Left ventricle myocardium superior (tissue), 1 donor: ENCODE measurements at regions not wholly inside any gene's neighbourhood (a gene's known extent, or its start where the extent isn't known, plus 50 kb on each side); places are given as distances from the start of the nearest gene placed in this dataset.
"Not testable (repeated sequence)": the region's sequence is repeated elsewhere in the genome, so short reads cannot be mapped to it uniquely, and the experiment has no call there.

Experiments used
- ATAC-seq: fragments of 200-7000 bp; cut with Tn5 transposase; one replicate; pipeline ENCODE4 v1.9.1; 2020; ENCODE audit warnings: mild to moderate bottlenecking, moderate library complexity
- DNase-seq: peaks from one replicate; pipeline ENCODE4 v3.0.0-alpha.2; 2020
- intact Hi-C: fragments of 100-400 bp; cut with micrococcal nuclease; formaldehyde crosslinking; loops from one replicate; pipeline ENCODE4 v1.11.0; 2022
- donor health status: DM: no; HTN: yes; CAD: no; lungs with severe emphysema.

DNA sequence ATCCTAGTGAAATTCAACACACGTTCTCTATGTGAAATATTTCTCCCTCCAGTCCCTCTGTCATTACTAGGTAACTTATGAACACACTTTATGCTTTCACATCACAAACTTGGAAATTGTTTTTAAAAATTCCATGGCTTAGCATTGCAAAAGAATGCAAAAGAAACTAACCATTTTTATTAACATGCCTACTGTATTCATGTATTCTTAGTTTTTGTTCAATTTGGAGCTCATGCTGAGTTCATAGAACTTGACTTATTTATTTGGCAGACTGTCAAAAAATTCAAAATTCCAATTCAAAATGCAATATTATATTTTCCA, 155.0 kb upstream of the SEMA3C start:
- no peak for ATAC-seq
- intact Hi-C loops: no loop called here
- DNase-seq: no peak

DNA sequence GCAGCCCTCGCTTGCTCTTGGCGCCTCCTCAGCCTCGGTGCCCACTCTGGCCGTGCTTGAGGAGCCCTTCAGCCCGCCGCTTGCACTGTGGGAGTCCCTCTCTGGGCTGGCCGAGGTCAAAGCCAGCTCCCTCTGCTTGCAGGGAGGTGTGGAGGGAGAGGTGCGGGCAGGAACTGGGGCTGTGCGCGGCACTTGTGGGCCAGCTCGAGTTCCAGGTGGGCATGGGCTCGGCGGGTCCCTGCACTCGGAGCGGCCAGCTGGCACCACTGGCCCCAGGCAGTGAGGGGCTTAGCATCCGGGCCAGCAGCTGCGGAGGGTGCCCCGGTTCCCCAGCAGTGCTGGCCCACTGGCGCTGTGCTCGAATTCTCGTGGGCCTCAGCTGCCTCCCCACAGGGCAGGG, 152.1 kb upstream of the SEMA3C start:
- DNase-seq (no peak), ATAC-seq (no peak)
- intact Hi-C loops: no loop called here

DNA sequence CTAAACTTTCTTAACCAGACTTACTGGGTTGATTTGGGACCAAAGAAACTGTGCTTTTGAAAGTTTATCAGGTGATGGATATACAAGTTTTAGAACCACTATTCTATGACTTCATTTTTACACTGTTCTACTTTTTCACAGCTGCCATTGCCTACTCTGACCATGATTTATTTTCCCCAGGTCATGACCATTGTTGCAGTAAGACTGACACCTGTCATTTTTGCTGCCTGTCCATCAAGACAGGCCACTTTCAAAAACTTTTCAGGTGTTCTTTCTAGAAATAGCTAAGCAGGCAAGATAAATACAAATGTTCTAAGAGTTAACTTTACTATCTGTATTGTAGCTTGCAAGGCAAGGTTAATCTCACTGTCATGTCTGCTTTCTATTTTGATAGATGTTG, 147.9 kb upstream of the SEMA3C start:
- no peak for DNase-seq
- intact Hi-C loops: no loop called here
- no peak for ATAC-seq

DNA sequence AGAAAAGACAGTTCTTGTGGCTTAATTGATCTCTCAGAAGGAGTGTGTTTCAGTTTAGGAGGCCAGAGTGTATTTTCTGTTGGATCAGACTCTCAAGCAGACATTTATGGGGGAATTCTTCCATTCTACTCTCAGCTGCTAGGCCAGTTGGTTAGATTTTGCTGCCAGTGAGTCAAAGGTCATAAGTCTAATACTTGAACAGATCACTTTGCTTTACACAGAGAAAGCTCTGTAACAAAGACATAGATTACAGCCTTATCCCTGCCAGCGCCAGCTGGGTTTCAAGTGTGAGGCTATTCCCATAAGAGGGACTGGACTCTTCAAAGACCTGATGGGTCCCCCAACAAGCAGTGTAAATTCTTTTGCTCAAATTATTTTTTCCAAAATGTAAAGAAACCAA, 145.6 kb upstream of the SEMA3C start:
- intact Hi-C loops: no loop called here
- DNase-seq (no peak), ATAC-seq (peak; percentile 51)

DNA sequence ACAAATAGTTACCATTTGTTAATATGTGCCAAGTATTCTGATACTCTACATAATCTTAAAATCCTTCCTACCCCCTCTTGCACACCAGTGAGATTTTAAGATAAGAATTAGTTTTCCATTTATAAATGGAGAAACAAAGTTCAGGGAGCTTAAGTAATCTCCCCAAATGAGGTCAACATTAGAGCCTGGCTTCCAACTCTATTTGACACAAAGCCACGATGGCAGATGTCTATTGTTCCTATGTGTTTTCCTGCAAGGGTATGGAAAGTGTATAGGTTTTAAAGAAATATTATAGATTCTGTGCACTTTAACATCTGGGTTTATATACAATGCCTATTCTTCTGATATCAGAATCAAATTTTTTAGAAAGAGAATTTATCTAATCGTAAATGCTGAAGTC, 143.9 kb upstream of the SEMA3C start:
- DNase-seq (no peak), ATAC-seq (no peak)
- intact Hi-C loops: no loop called here

DNA sequence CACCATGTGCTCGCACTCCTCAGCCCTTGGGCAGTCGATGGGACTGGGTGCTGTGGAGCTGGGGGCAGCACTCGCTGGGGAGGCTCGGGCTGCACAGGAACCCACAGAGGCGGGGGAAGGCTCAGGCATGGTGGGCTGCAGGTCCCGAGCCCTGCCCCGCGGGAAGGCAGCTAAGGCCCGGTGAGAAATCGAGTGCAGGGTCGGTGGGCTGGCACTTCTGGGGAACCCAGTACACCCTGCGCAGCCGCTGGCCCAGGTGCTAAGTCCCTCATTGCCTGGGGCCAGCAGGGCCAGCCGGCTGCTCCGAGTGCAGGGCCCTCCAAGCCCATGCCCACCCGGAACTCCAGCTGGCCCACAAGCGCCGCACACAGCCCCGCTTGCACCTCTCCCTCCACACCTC, 138.6 kb upstream of the SEMA3C start:
- intact Hi-C loops, DNase-seq, ATAC-seq: not testable (repeated sequence)

DNA sequence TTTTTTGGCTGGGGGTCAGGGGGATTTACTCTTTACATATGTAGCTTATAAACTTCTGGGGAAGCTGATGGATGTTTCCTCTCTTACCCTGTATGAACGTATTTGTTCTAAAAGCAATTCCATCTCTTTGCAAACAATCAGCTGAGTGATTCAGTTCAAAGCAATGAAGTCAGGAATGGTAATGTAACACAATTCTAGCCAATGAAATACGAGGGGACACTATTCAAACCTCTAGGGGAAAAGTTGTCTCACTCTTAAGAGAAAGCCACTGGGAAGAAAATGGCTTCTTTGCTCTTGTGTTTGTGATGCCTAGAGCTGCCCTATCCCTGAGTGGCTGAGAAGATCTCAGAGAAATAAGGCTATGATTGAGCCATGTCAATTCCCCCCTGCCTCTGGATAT, 134.8 kb upstream of the SEMA3C start:
- intact Hi-C loops: no loop called here
- ATAC-seq (no peak), DNase-seq (no peak)

DNA sequence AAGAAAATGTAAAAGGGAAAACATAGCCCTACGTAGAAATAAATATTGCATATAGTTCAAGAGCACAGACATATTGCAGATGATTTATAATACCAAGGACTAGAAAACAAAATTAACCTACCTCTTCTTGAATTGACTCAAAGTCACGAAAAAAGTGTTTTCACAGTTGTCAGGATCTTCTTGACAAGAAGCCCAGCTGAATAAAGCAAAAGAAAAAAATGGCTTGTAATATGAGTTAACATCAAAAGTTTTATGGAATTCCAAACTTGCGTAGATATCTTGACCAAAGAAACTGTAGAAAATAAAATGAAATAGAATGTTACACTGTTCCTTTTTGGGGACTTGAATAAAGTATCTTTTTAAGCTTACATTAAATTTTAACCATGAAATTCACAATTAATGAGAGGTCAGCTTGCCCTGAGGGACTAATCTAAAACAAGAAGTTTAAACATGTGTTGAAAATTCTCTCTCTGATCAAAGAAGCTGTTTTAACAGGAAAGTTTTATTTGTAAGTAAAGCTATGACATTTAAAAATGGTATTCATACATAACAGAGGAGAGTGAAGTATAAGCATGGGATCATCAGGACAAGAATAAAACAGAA, 133.1 kb upstream of the SEMA3C start:
- DNase-seq (no peak), ATAC-seq (no peak)

DNA sequence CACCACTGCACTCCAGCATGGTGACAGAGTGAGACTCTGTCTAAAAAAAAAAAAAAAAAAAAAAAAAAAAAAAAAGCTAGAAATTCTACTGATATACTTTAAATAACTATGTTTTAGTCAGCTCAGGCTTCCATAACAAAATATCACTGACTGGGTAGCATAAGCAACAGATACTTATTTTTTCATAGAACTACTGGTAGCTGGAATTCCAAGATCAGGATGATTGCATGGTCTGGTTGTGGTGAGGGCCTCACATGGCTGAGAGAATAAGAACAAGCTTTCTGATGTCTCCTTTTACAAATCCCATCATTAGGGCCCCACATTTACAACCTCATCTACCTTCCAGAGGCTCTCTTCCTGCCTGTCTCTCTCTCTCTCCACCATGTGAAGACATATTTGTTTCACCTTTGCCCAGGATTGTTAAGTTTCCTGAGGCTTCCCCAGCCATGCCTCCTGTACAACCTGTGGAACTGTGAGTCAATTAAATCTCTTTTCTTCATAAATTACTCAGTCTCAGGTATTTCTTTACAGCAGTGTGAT, 126.7 kb upstream of the SEMA3C start:
- DNase-seq (no peak), ATAC-seq (no peak)
- intact Hi-C loops: no loop called here

More for the DNA sequence above, 133.1 kb upstream of the SEMA3C start:
- intact Hi-C loops: no loop called here

DNA sequence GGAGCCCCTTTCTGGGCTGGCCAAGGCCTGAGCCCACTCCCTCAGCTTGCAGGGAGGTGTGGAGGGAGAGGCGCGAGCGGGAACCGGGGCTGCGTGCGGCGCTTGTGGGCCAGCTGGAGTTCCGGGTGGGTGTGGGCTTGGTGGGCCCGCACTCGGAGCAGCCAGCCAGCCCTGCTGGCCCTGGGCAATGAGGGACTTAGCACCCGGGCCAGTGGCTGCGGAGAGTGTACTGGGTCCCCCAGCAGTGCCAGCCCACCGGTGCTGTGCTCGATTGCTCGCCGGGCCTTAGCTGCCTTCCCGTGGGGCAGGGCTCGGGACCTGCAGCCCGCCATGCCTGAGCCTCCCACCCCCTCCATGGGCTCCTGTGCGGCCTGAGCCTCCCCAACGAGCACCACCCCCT, 123.8 kb upstream of the SEMA3C start:
- DNase-seq, intact Hi-C loops, ATAC-seq: not testable (repeated sequence)

DNA sequence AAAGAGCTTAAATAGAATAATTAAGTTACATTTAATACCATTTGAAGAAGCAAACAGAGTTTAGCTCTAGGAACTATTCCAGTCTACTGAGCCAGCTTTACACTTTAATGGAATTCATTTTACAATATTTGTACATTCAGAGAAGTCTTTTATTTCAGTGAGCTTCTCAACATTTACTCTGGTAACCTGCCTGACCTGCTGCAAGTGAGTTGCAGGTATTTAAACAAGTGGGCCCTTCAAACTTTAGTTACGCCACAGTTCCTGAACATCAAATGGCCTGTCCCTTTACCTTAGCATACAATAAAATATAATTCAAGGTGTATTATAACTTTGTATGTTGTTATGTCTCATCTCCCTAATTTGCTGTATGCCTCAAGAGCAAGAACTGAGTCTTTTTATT, 121.6 kb upstream of the SEMA3C start:
- no peak for ATAC-seq
- intact Hi-C loops: no loop called here
- no peak for DNase-seq

DNA sequence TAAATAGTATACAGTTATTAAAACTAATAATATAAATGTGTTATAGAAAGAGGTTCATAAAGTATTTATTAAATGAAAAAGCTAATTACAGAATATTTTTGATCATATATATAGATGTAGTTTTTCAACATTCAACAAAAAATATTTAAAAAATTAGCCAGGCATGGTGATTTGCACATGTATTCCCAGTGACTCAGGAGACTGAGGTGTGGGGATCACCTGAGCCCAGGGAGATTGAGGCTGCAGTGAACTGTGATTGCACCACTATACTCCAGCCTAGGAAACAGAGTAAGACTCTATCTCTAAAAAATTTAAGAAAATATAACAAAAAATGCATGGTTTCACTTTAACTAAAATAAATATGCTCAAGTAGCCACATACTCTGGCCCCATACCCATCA, 118.0 kb upstream of the SEMA3C start:
- intact Hi-C loops: no loop called here

DNA sequence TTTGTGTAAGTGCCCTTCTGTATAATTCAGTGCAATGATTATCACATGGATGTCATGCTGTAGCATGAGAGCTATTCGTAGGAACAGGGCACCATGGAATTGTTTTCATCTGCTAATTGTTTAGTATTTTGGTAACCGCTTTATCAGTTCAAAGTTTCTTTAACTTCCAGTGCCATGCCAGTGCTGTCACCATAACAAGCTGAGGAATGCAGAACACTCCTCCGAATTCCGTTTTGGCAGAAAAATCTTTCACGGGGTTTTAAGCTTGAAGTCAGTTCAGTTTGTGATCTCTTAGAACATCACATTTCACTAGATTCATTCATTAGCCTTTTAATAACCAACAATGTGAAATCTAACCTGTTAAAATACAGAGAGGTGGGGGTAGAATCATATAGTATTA, 117.2 kb upstream of the SEMA3C start:
- ATAC-seq (no peak), DNase-seq (no peak)

More for the DNA sequence above, 118.0 kb upstream of the SEMA3C start:
- ATAC-seq (no peak), DNase-seq (no peak)

DNA sequence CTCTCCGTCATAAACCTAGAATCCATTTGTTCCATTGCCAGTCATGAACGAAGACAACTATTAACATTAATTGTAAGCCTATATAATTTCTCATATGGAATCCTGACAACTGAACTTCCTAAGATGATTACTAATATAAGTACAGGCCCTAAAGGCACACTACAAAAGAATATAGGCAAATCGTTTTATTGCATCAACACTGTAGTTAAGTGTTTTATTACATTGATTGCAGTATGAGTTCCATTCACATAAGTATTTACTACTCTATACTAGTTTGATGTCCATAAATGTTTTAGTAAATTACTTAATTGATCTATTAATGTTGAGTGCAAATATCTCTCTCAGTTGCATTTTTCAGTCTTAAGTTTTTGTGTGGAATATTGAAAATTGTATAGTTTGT, 113.1 kb upstream of the SEMA3C start:
- DNase-seq (no peak), ATAC-seq (no peak)
- intact Hi-C loops: no loop called here

More for the DNA sequence above, 117.2 kb upstream of the SEMA3C start:
- intact Hi-C loops: no loop called here

DNA sequence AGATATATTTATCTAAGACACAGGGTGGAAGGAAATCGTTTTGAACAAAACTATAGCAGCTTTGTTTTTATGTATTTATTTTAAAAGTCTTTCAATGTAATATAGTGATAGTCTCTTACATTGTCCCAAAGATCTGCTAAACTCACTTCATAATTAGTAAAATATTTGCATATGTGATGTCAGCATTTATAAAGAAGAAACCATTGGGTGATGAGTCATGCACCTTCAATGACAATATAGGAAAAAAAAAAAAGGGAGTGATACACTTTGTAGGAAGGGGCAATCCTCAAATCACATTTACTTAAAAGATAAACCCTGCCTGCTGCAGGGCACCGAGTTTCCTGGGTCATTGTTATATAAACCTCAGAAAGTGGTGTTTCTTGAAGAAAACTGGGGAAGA, 112.4 kb upstream of the SEMA3C start:
- no peak for DNase-seq
- ATAC-seq: no peak
- intact Hi-C loops: no loop called here

DNA sequence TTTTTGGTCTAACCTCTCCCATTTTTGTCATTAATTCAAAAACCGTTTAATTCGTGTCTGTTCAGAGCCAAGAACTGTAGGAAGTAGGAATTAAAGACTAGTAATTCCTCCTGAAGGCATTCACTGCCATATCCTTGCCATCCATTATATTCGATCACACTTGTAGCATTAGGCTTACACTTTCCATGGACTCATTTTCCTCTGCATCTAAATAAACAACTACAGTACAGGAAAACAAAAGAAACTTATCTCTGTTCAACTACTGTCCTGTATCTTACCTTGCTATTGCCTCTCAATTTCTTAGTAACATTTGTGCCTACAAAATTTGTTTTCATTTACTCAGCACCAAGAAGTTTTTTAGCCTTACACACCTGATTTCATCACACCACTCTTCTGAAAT, 111.6 kb upstream of the SEMA3C start:
- ATAC-seq: no peak
- no peak for DNase-seq
- intact Hi-C loops: no loop called here

DNA sequence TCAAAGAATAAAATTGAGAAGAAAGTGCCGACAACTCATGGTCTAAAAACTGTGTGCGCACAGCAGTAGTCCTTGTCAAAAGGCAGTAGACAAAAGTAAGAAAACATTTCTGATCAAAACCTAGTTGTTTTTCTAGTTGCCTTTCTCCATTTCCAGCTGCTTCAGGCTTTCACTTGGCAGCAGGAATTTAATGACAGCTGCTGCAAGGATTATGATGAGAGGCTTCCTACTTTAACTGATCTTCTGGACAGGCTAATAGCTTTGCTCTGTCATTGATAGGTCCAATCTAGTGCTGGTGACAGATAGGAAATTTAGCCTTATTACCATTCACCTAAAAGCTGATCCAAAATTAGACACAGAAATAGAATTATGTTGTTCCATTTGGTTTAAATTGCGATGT, 110.7 kb upstream of the SEMA3C start:
- ATAC-seq (no peak), DNase-seq (no peak)
- intact Hi-C loops: no loop called here

DNA sequence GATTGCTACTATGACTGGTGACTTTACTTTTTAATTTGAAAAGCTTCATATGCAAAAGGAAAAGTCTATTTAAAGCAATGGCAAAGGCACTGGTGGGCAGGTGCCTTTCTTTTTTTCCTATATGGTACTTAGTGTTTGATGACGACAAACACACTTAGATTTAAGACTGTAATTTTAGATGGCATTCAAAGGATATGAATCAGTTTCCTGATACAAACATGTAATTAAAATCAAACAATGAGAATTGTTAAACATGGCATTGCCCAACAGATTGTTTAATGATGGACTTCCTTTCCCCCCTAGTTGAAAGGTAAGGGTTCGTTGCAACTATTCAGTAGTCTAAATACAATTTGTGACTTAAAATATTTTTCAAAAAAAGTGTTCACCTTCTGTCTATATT, 106.5 kb upstream of the SEMA3C start:
- ATAC-seq (no peak), DNase-seq (no peak)
- intact Hi-C loops: no loop called here

DNA sequence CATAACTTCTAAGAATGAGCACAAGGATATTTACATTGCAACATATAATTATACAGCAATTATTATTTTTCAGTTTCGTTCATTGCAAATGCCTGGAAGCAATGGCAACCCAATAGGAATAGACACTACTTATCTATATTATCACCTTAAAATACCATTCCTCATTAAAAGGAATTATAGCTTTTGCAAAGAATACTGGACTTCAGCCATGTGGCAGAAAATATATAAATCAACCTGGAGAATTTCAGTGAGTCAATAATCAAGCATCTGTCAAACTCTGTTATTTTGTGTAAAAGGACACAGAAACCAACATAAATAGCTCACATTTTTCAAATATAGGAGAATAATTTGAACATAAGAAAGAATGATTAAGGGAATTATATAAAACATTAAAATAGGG, 96.1 kb upstream of the SEMA3C start:
- DNase-seq: no peak
- intact Hi-C loops: no loop called here
- no peak for ATAC-seq

DNA sequence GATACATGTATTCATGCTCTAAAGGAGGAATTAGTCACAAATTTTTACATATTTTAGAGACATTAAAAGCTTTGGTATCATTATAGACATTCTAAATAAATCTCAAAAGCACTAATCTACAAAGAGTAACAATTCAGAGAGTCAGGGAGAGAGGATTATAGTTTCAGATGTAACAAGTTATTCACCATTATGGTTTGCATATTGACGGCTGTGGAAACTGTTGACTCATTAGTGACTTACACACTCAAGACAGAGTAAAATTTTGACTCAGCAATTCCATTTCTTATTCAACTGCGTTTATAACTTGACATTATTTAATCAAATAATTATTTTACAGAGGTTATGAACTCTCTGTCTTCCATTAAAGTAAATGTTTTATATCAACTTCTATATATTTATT, 95.4 kb upstream of the SEMA3C start:
- no peak for DNase-seq
- no peak for ATAC-seq
- intact Hi-C loops: no loop called here

DNA sequence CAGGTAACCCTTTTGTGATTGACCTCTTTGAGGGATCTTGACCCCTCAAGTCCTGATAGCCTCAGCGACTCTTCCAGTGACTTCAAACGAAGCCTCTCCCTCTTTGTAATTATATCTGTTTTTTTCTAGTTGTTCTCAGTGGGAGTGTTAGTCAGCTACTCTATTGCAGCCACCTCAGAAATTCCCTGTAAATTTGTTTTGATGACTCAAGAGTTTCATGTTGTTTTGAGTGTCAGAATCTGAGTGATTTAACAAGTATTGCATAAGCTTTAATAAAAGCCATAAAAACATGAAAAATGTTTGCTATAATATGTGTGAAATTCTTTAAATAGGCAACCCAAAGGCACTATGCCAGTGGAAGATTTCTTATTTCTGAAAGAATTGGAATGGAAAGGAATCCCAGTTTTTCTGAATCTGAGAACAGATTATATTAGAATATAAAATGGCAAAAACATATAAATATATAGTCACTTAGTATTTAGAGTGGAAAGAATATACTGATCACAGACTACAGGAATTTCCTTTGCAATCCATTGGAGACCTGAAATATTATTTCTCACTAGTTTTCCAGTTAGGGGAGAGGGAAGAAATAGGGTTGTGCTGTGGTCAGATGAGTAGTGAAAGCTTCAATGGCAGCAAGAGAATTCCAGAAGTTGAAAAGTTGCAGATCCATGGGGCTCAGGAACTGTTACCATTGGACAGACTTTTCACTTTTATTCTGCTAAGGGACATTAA, 94.4 kb upstream of the SEMA3C start:
- intact Hi-C loops: no loop called here
- no peak for ATAC-seq
- no peak for DNase-seq
